Endothelial cell of umbilical vein (primary cell): ENCODE measurements at regions not wholly inside any gene's neighbourhood (a gene's known extent, or its start where the extent isn't known, plus 50 kb on each side); places are given as distances from the start of the nearest gene placed in this dataset.

Source experiments
- BruUV-seq: library from RNA; stranded (reverse); fragments of 400-500 nt; replicated peaks from 2 replicates; lab custom pipeline; 2021; lab: Mats Ljungman, UMichigan
- CTCF ChIA-PET: fragments of 300-600, 350-600 bp; sonication (Branson Sonifier 250); formaldehyde crosslinking; loops from one replicate; lab custom pipeline; 2021; ENCODE audit warnings: antibody characterized with exemption, inconsistent platforms; lab: Charles Lee
- POLR2A ChIA-PET: fragments of 300-600, 350-600 bp; sonication (Branson Sonifier 250); formaldehyde crosslinking; loops from one replicate; lab custom pipeline; 2021; ENCODE audit warnings: antibody characterized with exemption, inconsistent platforms; lab: Charles Lee
- DNase-seq: peaks from one replicate; pipeline ENCODE4 v3.0.0-alpha.2; 2011; ENCODE audit warnings: low read depth, low spot score
- FAIRE-seq: peaks from 2 replicates; lab custom pipeline; 2011; peaks lifted over from hg19 to GRCh38; lab: Jason Lieb, UNC
- H2AFZ ChIP-seq: 2 replicates; pipeline ENCODE4 v1.6.0; 2012; ENCODE audit warnings: low read depth, low read length, control low read depth, inconsistent platforms
- H3K27ac ChIP-seq: 2 replicates; pipeline ENCODE4 v1.5.1; 2011; ENCODE audit warnings: low read depth, mild to moderate bottlenecking, control low read depth, low read length, moderate library complexity; ENCODE audit not compliant: insufficient read depth
- H3K27me3 ChIP-seq, 2 experiments: 2 replicates each; pipeline versions ENCODE4 v1.6.0 to v1.6.1; 2011; ENCODE audit warnings: low read length in 2 of 2, mixed read lengths in 1 of 2; ENCODE audit not compliant: control insufficient read depth in 2 of 2, insufficient read depth in 2 of 2
- H3K36me3 ChIP-seq, 2 experiments: 2 replicates in 1 of 2; 3 replicates in 1 of 2; pipeline ENCODE4 v1.5.1; 2011; ENCODE audit warnings: low read length in 2 of 2, mild to moderate bottlenecking in 1 of 2, moderate library complexity in 1 of 2; ENCODE audit not compliant: control insufficient read depth in 2 of 2, insufficient read depth in 2 of 2; ENCODE audit errors: extremely low read depth in 1 of 2
- H3K4me1 ChIP-seq: 3 replicates; pipeline ENCODE4 v1.5.1; 2011; ENCODE audit warnings: mild to moderate bottlenecking, low read length; ENCODE audit not compliant: control insufficient read depth, insufficient read depth; ENCODE audit errors: extremely low read depth
- H3K4me2 ChIP-seq: 2 replicates; pipeline ENCODE4 v1.6.1; 2011; ENCODE audit warnings: low read length, control low read depth, mixed read lengths; ENCODE audit not compliant: insufficient read depth
- H3K4me3 ChIP-seq, 3 experiments: fragments of 200-600 bp in 1 of 3; sonication (generic), shearing (Covaris generic) in 1 of 3; replicated peaks in 1 of 3; 2 replicates each; pipeline ENCODE4 v1.5.1; 2011 to 2016; ENCODE audit warnings: control low read depth in 3 of 3, low read length in 3 of 3, mild to moderate bottlenecking in 2 of 3, inconsistent platforms in 1 of 3, low read depth in 1 of 3, moderate library complexity in 1 of 3; ENCODE audit not compliant: insufficient read depth in 1 of 3
- H3K79me2 ChIP-seq: 2 replicates; pipeline ENCODE4 v1.6.0; 2012; ENCODE audit warnings: low read length, inconsistent platforms; ENCODE audit not compliant: control insufficient read depth, insufficient read depth
- H3K9ac ChIP-seq: replicated peaks from 2 replicates; pipeline ENCODE3; 2011; ENCODE audit warnings: low read length, control low read depth; ENCODE audit not compliant: insufficient read depth; ENCODE audit errors: extremely low read depth
- H3K9me1 ChIP-seq: replicated peaks from 3 replicates; pipeline ENCODE4 v1.6.0; 2011; ENCODE audit warnings: mild to moderate bottlenecking, low read length; ENCODE audit not compliant: control insufficient read depth, insufficient read depth; ENCODE audit errors: extremely low read depth
- H3K9me3 ChIP-seq: replicated peaks from 2 replicates; pipeline ENCODE4 v1.5.1; 2012; ENCODE audit warnings: low read length, inconsistent platforms; ENCODE audit not compliant: control insufficient read depth, insufficient read depth
- H4K20me1 ChIP-seq: replicated peaks from 2 replicates; pipeline ENCODE3; 2011; ENCODE audit warnings: mild to moderate bottlenecking, low read length; ENCODE audit not compliant: control insufficient read depth, insufficient read depth; ENCODE audit errors: extremely low read depth
- CTCF ChIP-seq, 2 donors: IDR thresholded peaks; 1 replicate in 1 of 2; 2 replicates in 1 of 2; pipeline ENCODE4 v1.5.1; 2011; ENCODE audit warnings: low read length in 2 of 2, mild to moderate bottlenecking in 2 of 2, moderate library complexity in 2 of 2, control low read depth in 1 of 2, inconsistent platforms in 1 of 2, low read depth in 1 of 2; ENCODE audit not compliant: insufficient read depth in 1 of 2; ENCODE audit errors: extremely low read depth in 1 of 2
- EZH2 ChIP-seq: IDR thresholded peaks from 2 replicates; pipeline ENCODE4 v1.6.1; 2012; ENCODE audit warnings: borderline replicate concordance, low read depth, mild to moderate bottlenecking, moderate library complexity, low read length, inconsistent platforms; ENCODE audit not compliant: severe bottlenecking
- FOS ChIP-seq: IDR thresholded peaks from 2 replicates; pipeline ENCODE4 v1.6.1; 2011; ENCODE audit warnings: mild to moderate bottlenecking, low read length, moderate library complexity, borderline replicate concordance; ENCODE audit not compliant: insufficient read depth
- GATA2 ChIP-seq: IDR thresholded peaks from 2 replicates; pipeline ENCODE4 v1.7.0; 2011; ENCODE audit warnings: low read depth, mild to moderate bottlenecking, moderate library complexity, mixed read lengths, low read length; ENCODE audit not compliant: insufficient read length, insufficient read depth
- JUN ChIP-seq: IDR thresholded peaks from 2 replicates; pipeline ENCODE4 v1.6.1; 2011; ENCODE audit warnings: borderline replicate concordance, low read depth; ENCODE audit not compliant: insufficient read length, insufficient read depth
- MAX ChIP-seq: IDR thresholded peaks from 2 replicates; pipeline ENCODE4 v1.6.1; 2011; ENCODE audit not compliant: insufficient read depth, insufficient read length
- MYC ChIP-seq: IDR thresholded peaks from one replicate; pipeline ENCODE4 v1.6.1; 2011; ENCODE audit warnings: mild to moderate bottlenecking, low read depth, low read length
- POLR2A ChIP-seq: IDR thresholded peaks from 2 replicates; pipeline ENCODE4 v1.6.1; 2012; ENCODE audit warnings: low read depth, mild to moderate bottlenecking, control low read depth, low read length
- POLR2AphosphoS5 ChIP-seq: IDR thresholded peaks from 2 replicates; pipeline ENCODE4 v1.6.1; 2012; ENCODE audit warnings: low read depth, mild to moderate bottlenecking, control low read depth, low read length, moderate library complexity; ENCODE audit not compliant: insufficient read depth
- dilution Hi-C: fragments of 300-500 bp; cut with MboI; formaldehyde crosslinking; loops from one replicate; pipeline ENCODE4 v1.15.0; 2019; ENCODE audit warnings: low sequenced_read_pairs; ENCODE audit not compliant: extremely low pct_ligation_motif_present
- intact Hi-C: fragments of 100-400 bp; cut with micrococcal nuclease; formaldehyde crosslinking; loops from one replicate; pipeline ENCODE4 v1.10.0; 2022

DNA sequence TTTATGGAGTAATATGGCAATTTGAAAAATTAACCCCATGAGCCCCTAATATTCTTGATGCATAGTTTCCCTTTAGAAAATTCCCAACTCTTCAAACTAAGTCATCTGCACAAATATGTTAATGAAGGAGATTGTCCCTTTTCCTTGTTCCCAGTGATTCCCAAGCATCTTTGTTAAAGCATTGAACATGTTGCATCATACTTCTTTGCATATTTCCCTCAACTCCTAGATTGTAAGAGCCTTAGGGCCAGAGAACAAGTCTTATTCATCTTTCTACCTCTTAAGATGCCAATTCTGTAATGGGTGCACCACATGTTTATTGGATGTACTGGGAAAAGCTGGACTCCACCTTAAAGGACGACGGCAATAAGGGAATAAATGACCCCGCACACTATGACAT lies 223.4 kb downstream of the PLK2 start:
- no peak overlapping the region for H3K4me2 ChIP-seq
- no peak overlapping the region for H3K27ac ChIP-seq
- no peaks in the 10 kb centered on the region for H3K36me3 ChIP-seq
- intact Hi-C loops, result no loop called here
- ChIA-PET CTCF (no interaction called here), POLR2A (no interaction called here)
- H3K9me3 ChIP-seq, result no peaks in the 10 kb centered on the region
- no peak overlapping the region for H2AFZ ChIP-seq
- no peak for TF ChIP-seq GATA2
- no peak for TF ChIP-seq MAX
- TF ChIP-seq EZH2, result no peak
- no peak for TF ChIP-seq MYC
- no peak for TF ChIP-seq FOS
- TF ChIP-seq JUN, result no peak
- no peak for TF ChIP-seq POLR2AphosphoS5
- TF ChIP-seq POLR2A, result no peak
- H3K79me2 ChIP-seq, result no peaks in the 10 kb centered on the region
- no peaks in the 10 kb centered on the region for H3K27me3 ChIP-seq
- H4K20me1 ChIP-seq, result no peaks in the 10 kb centered on the region
- dilution Hi-C loops, result no loop called here
- BruUV-seq, result no TSS peak
- H3K4me3 ChIP-seq, result no peak overlapping the region
- no peak for FAIRE-seq
- H3K4me1 ChIP-seq, result peaks cover 22% of the 10 kb centered on the region
- no peak overlapping the region for H3K9ac ChIP-seq
- DNase-seq, result no peak
- no peaks in the 10 kb centered on the region for H3K9me1 ChIP-seq

DNA sequence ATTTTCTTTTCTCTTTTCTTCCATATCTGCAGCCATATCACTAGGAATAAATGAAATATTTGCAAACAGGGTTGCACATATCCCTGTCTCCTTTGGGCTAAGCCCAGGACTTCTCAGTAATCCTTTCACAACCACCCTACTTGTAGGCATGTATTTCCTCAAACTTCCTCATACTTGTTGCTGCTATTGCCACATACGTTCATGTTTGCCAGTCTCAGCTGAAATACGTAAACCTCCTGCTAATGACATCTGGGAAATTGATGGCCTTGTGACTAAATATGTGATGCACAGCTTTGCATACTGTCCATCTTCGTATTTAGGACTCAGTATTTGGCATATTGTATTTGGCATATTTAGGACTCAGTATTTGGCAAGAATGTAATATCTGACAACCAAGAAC lies 224.6 kb downstream of the PLK2 start:
- ChIA-PET POLR2A (no interaction called here), CTCF (no interaction called here)
- H3K27ac ChIP-seq, result no peak overlapping the region
- no peak overlapping the region for H3K9ac ChIP-seq
- no peak overlapping the region for H3K4me2 ChIP-seq
- intact Hi-C loops (no loop called here), dilution Hi-C loops (no loop called here)
- no peaks in the 10 kb centered on the region for H3K79me2 ChIP-seq
- peak overlapping the region; percentile 6 for H2AFZ ChIP-seq
- H3K36me3 ChIP-seq, result no peaks in the 10 kb centered on the region
- peaks cover 13% of the 10 kb centered on the region for H3K4me1 ChIP-seq
- BruUV-seq, result no TSS peak
- H4K20me1 ChIP-seq, result no peaks in the 10 kb centered on the region
- TF ChIP-seq EZH2 (no peak), JUN (no peak), MYC (no peak), POLR2A (no peak), FOS (no peak), MAX (no peak), CTCF (IDR thresholded peaks at IDR 0.05; ENCODE audit: extremely low read depth in 1 of 2, insufficient read depth in 1 of 2, low read depth in 1 of 2, low read length in 2 of 2) (no peak), GATA2 (no peak), POLR2AphosphoS5 (no peak)
- no peak overlapping the region for H3K4me3 ChIP-seq
- no peak for DNase-seq
- no peaks in the 10 kb centered on the region for H3K27me3 ChIP-seq
- H3K9me1 ChIP-seq, result no peaks in the 10 kb centered on the region
- H3K9me3 ChIP-seq, result no peaks in the 10 kb centered on the region
- FAIRE-seq, result no peak
